RWPE2 (cell line): ENCODE measurements at regions not wholly inside any gene's neighbourhood (a gene's known extent, or its start where the extent isn't known, plus 50 kb on each side); places are given as distances from the start of the nearest gene placed in this dataset.

Source experiments
- ATAC-seq: fragments of 200-7000 bp; cut with Tn5 transposase; 3 replicates; pipeline ENCODE4 v1.9.1; 2021; ENCODE audit warnings: low read depth
- DNase-seq: peaks from one replicate; pipeline ENCODE4 v3.0.0-alpha.2; 2020; ENCODE audit warnings: low spot score
- H3K27ac ChIP-seq: fragments of 450-650 bp; 2 replicates; pipeline ENCODE4 v1.5.1; 2017; ENCODE audit warnings: mild to moderate bottlenecking; ENCODE audit not compliant: poor library complexity, severe bottlenecking
- H3K27me3 ChIP-seq: fragments of 250-450 bp; sonication (Bioruptor Pico); 2 replicates; pipeline ENCODE4 v1.5.1; 2021; ENCODE audit warnings: mild to moderate bottlenecking, moderate library complexity; ENCODE audit not compliant: insufficient read depth, poor library complexity, severe bottlenecking
- H3K36me3 ChIP-seq: fragments of 250-450 bp; sonication (Bioruptor Pico); 2 replicates; pipeline ENCODE4 v1.5.1; 2020; ENCODE audit warnings: low read depth, mild to moderate bottlenecking, moderate library complexity
- H3K4me1 ChIP-seq: fragments of 250-450 bp; sonication (Bioruptor Pico); 2 replicates; pipeline ENCODE4 v1.5.1; 2021; ENCODE audit warnings: mild to moderate bottlenecking, moderate library complexity; ENCODE audit not compliant: insufficient read depth, poor library complexity, severe bottlenecking
- H3K4me3 ChIP-seq: fragments of 250-450 bp; sonication (Bioruptor Pico); 2 replicates; pipeline ENCODE4 v1.5.1; 2021; ENCODE audit warnings: mild to moderate bottlenecking, moderate library complexity; ENCODE audit not compliant: severe bottlenecking
- H3K9me3 ChIP-seq: fragments of 250-450 bp; sonication (Bioruptor Pico); 2 replicates; pipeline ENCODE4 v1.5.1; 2021; ENCODE audit warnings: mild to moderate bottlenecking, moderate library complexity; ENCODE audit not compliant: severe bottlenecking
- CTCF ChIP-seq: fragments of 450-650 bp; IDR thresholded peaks from one replicate; pipeline ENCODE4 v1.5.1; 2017; ENCODE audit warnings: mild to moderate bottlenecking, moderate library complexity; ENCODE audit not compliant: poor library complexity, severe bottlenecking

DNA sequence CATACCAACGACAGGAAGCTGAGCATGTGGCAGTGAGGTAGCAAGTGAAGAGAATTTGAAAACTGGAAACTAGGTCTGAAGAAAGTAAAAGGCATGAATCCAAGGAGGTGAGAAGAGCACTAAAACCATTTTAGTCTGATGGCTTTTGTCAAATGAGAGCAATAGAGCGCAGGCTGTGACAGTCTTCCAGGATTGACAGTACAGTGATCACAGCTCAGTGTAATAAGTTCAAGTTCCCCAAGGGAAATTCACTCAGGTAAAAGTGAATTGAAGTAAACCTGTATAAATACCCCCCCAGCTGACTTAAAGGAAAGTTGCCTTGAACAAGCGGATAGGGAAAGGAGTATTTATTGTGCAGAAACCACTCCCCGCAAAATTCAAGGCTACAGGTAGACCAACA lies 224.2 kb upstream of the CRBN start:
- Histone ChIP-seq H3K27me3 (no peaks in the 10 kb centered on the region), H3K27ac (no peak overlapping the region), H3K4me1 (no peaks in the 10 kb centered on the region), H3K9me3 (no peaks in the 10 kb centered on the region), H3K4me3 (no peak overlapping the region), H3K36me3 (no peaks in the 10 kb centered on the region)
- no peak for DNase-seq
- no peak for ATAC-seq
- TF ChIP-seq CTCF: no peak

- no peaks in the 10 kb centered on the region for H3K36me3 ChIP-seq
- no peak overlapping the region for H3K4me3 ChIP-seq
- DNase-seq (no peak), ATAC-seq (no peak)
- H3K4me1 ChIP-seq: no peaks in the 10 kb centered on the region
- no peaks in the 10 kb centered on the region for H3K27me3 ChIP-seq
- H3K27ac ChIP-seq: no peak overlapping the region
- TF ChIP-seq CTCF: no peak
- peaks cover 2% of the 10 kb centered on the region for H3K9me3 ChIP-seq
Measured at GRCh38 chr3:3392946-3393345, 213.5 kb upstream of the CRBN start.

DNA sequence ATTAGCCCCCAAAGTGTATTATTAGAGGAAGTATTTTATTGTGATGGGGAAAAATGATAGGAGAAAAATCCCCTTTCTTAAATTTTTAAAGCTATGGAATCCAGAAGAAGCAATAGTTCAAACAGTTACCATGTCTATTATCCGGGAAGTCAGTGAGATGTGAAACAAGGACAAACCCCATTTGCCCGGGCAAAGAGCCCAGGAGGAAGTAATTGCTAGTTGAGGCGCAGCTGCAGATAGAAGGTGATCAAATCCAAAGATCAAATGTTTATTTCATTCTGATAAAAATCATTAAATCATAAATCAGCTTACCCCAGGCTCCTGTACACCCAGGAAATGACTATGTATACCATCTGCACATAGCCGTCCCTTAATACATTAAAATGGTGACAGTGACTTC lies 204.0 kb upstream of the CRBN start:
- H3K36me3 ChIP-seq: no peaks in the 10 kb centered on the region
- DNase-seq (no peak), ATAC-seq (no peak)
- no peaks in the 10 kb centered on the region for H3K4me1 ChIP-seq
- H3K9me3 ChIP-seq: peaks cover 3% of the 10 kb centered on the region
- TF ChIP-seq CTCF: no peak
- no peaks in the 10 kb centered on the region for H3K27me3 ChIP-seq
- no peak overlapping the region for H3K27ac ChIP-seq
- no peak overlapping the region for H3K4me3 ChIP-seq

GRCh38 chr3:3372210-3372777 lies 192.8 kb upstream of the CRBN start:
- Histone ChIP-seq H3K4me1 (no peaks in the 10 kb centered on the region), H3K9me3 (no peaks in the 10 kb centered on the region), H3K27me3 (no peaks in the 10 kb centered on the region), H3K27ac (no peak overlapping the region), H3K36me3 (no peaks in the 10 kb centered on the region), H3K4me3 (no peak overlapping the region)
- DNase-seq (no peak), ATAC-seq (no peak)
- no peak for TF ChIP-seq CTCF

DNA sequence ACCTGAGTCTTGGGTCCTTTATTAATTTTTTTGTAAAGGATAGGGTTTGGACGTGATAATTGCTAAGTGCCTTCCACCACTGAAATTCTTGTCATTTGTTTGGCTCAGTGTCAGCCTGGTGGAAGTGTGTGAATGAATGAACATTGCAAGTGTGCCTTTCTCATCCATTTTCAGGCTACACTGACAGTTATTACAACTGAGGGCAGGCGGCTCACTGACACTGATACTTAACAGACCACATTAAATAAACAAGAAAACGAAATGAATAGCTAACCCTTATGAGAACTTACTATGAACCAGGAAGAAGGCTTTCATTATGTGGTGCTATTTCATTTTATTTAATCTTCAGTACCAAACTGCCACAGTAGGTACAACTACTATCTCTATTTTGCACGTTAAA lies 188.8 kb upstream of the CRBN start:
- ATAC-seq (no peak), DNase-seq (no peak)
- H3K36me3 ChIP-seq: no peaks in the 10 kb centered on the region
- H3K9me3 ChIP-seq: no peaks in the 10 kb centered on the region
- H3K4me3 ChIP-seq: no peak overlapping the region
- H3K27ac ChIP-seq: no peak overlapping the region
- no peak for TF ChIP-seq CTCF
- H3K4me1 ChIP-seq: no peaks in the 10 kb centered on the region
- no peaks in the 10 kb centered on the region for H3K27me3 ChIP-seq
